22Rv1 (cell line): ENCODE measurements at regions not wholly inside any gene's neighbourhood (a gene's known extent, or its start where the extent isn't known, plus 50 kb on each side); places are given as distances from the start of the nearest gene placed in this dataset.

Experiments
- H3K27ac ChIP-seq: fragments of 450-650 bp; 2 replicates; pipeline ENCODE4 v1.5.1; 2017
- CTCF ChIP-seq: fragments of 450-650 bp; IDR thresholded peaks from 2 replicates; pipeline ENCODE4 v1.5.1; 2017; ENCODE audit warnings: mild to moderate bottlenecking
- ZFX ChIP-seq: fragments of 450-650 bp; IDR thresholded peaks from 2 replicates; pipeline ENCODE4 v1.6.1; 2017; ENCODE audit warnings: antibody characterized with exemption, borderline replicate concordance

- no peak for TF ChIP-seq ZFX
- no peak for TF ChIP-seq CTCF
- H3K27ac ChIP-seq, result no peak overlapping the region
Measured at GRCh38 chr6:74070711-74071110, 374.7 kb downstream of the CD109 start.

GRCh38 chr6:74070091-74070490, 374.1 kb downstream of the CD109 start:
- H3K27ac ChIP-seq, result no peak overlapping the region
- TF ChIP-seq ZFX, result no peak
- no peak for TF ChIP-seq CTCF

- no peak overlapping the region for H3K27ac ChIP-seq
- TF ChIP-seq ZFX (no peak), CTCF (no peak)
Measured at GRCh38 chr6:74069089-74069581, 373.1 kb downstream of the CD109 start.

- no peak for TF ChIP-seq ZFX
- TF ChIP-seq CTCF, result no peak
- H3K27ac ChIP-seq, result no peak overlapping the region
Measured at GRCh38 chr6:74066168-74066871, 370.3 kb downstream of the CD109 start.

GRCh38 chr6:74065705-74066104, 369.7 kb downstream of the CD109 start:
- TF ChIP-seq ZFX (no peak), CTCF (no peak)

GRCh38 chr6:74063391-74063790, 367.4 kb downstream of the CD109 start:
- H3K27ac ChIP-seq, result no peak overlapping the region
- TF ChIP-seq ZFX, result no peak
- TF ChIP-seq CTCF, result no peak

More at GRCh38 chr6:74065705-74066104, 369.7 kb downstream of the CD109 start:
- H3K27ac ChIP-seq, result no peak overlapping the region

GRCh38 chr6:74061201-74061600, 365.2 kb downstream of the CD109 start:
- TF ChIP-seq CTCF (no peak), ZFX (no peak)

More at GRCh38 chr6:74061201-74061600, 365.2 kb downstream of the CD109 start:
- H3K27ac ChIP-seq, result no peak overlapping the region
